CD4-positive, alpha-beta T cell treated with Interleukin-6 for 4 hours (primary cell): ENCODE measurements at regions not wholly inside any gene's neighbourhood (a gene's known extent, or its start where the extent isn't known, plus 50 kb on each side); places are given as distances from the start of the nearest gene placed in this dataset.
"Not testable (repeated sequence)": the region's sequence is repeated elsewhere in the genome, so short reads cannot be mapped to it uniquely, and the experiment has no call there.

Source experiments
- DNase-seq: peaks from one replicate; pipeline ENCODE4 v3.0.0-alpha.2; 2020; ENCODE audit warnings: mixed read lengths

GRCh38 chr3:150327678-150328653 lies 80.1 kb upstream of the TSC22D2 start:
- no peak for DNase-seq

- DNase-seq = no peak
Measured at GRCh38 chr3:150324788-150325187, 83.3 kb upstream of the TSC22D2 start.

- DNase-seq = no peak
Measured at GRCh38 chr3:150324245-150324644, 83.9 kb upstream of the TSC22D2 start.

GRCh38 chr3:150323770-150324169 lies 84.3 kb upstream of the TSC22D2 start:
- DNase-seq = no peak

- DNase-seq = not testable (repeated sequence)
Measured at GRCh38 chr3:150323091-150323490, 85.0 kb upstream of the TSC22D2 start.

GRCh38 chr3:150320971-150321370 lies 87.1 kb upstream of the TSC22D2 start:
- DNase-seq = not testable (repeated sequence)

- DNase-seq = no peak
Measured at GRCh38 chr3:150319900-150320299, 88.2 kb upstream of the TSC22D2 start.

- no peak for DNase-seq
Measured at GRCh38 chr3:150317469-150317868, 90.6 kb upstream of the TSC22D2 start.

- DNase-seq = no peak
Measured at GRCh38 chr3:150315721-150316120, 92.4 kb upstream of the TSC22D2 start.

GRCh38 chr3:150314248-150315004 lies 93.7 kb upstream of the TSC22D2 start:
- DNase-seq = no peak

- DNase-seq = no peak
Measured at GRCh38 chr3:150312018-150312657, 96.0 kb upstream of the TSC22D2 start.

- DNase-seq = no peak
Measured at GRCh38 chr3:150311156-150311555, 96.9 kb upstream of the TSC22D2 start.

GRCh38 chr3:150309557-150309956 lies 98.5 kb upstream of the TSC22D2 start:
- DNase-seq = no peak

- DNase-seq = no peak
Measured at GRCh38 chr3:150309257-150309542, 98.9 kb upstream of the TSC22D2 start.

- no peak for DNase-seq
Measured at GRCh38 chr3:150308481-150309256, 99.4 kb upstream of the TSC22D2 start.

- no peak for DNase-seq
Measured at GRCh38 chr3:150308037-150308319, 100.1 kb upstream of the TSC22D2 start.

GRCh38 chr3:150307311-150308036 lies 100.6 kb upstream of the TSC22D2 start:
- no peak for DNase-seq

GRCh38 chr3:150306906-150307305 lies 101.2 kb upstream of the TSC22D2 start:
- DNase-seq = no peak

- DNase-seq = no peak
Measured at GRCh38 chr3:150306083-150306482, 102.0 kb upstream of the TSC22D2 start.

- no peak for DNase-seq
Measured at GRCh38 chr3:150303768-150304167, 104.3 kb upstream of the TSC22D2 start.

GRCh38 chr3:150302246-150302645 lies 105.9 kb upstream of the TSC22D2 start:
- DNase-seq = no peak

GRCh38 chr3:150300852-150301517 lies 107.1 kb upstream of the TSC22D2 start:
- DNase-seq = no peak
